ENCODE measurements at regions not wholly inside any gene's neighbourhood (a gene's known extent, or its start where the extent isn't known, plus 50 kb on each side); places are given as distances from the start of the nearest gene placed in this dataset.

DNA sequence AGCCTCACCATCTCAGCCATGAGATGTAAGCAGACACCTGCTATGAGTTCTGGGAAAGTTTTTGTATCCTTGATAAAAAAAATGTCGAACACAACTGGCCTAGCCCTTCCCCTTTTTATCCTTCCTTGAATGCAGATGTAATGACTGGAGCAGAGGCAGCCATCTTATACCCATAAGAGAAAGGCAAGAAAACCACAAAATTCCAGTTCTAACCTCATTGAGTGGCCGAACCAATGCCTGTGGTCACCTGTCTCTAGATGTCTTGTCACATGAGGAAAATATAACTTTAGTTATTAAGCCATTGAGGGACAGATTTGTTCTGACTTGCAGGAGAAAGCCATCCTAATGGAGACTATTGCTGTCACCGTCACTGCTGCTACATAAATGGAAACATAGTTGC lies 80.4 kb upstream of the SLC6A6 start:
- no peak overlapping the region for H3K4me3 ChIP-seq
- H3K27me3 ChIP-seq: peaks cover 0 to 5% (median 0%) of the 10 kb centered on the region in 4 donors
- WGBS, 2 donors: 78 to 81% methylated on average over 3 of the region's 3 CpGs
- FAIRE-seq: no peak
- H3K4me1 ChIP-seq: no peaks in the 10 kb centered on the region
- no peak overlapping the region for H3K27ac ChIP-seq
- DNase-seq: no peak
- H3K9me3 ChIP-seq: no peaks in the 10 kb centered on the region
- H3K36me3 ChIP-seq: no peaks in the 10 kb centered on the region
- no peak for ATAC-seq
- TF ChIP-seq, protein P1, sequence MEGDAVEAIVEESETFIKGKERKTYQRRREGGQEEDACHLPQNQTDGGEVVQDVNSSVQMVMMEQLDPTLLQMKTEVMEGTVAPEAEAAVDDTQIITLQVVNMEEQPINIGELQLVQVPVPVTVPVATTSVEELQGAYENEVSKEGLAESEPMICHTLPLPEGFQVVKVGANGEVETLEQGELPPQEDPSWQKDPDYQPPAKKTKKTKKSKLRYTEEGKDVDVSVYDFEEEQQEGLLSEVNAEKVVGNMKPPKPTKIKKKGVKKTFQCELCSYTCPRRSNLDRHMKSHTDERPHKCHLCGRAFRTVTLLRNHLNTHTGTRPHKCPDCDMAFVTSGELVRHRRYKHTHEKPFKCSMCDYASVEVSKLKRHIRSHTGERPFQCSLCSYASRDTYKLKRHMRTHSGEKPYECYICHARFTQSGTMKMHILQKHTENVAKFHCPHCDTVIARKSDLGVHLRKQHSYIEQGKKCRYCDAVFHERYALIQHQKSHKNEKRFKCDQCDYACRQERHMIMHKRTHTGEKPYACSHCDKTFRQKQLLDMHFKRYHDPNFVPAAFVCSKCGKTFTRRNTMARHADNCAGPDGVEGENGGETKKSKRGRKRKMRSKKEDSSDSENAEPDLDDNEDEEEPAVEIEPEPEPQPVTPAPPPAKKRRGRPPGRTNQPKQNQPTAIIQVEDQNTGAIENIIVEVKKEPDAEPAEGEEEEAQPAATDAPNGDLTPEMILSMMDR (IDR thresholded peaks at IDR 0.05): no peak
- intact Hi-C loops (cut with DNase I): no loop called here

DNA sequence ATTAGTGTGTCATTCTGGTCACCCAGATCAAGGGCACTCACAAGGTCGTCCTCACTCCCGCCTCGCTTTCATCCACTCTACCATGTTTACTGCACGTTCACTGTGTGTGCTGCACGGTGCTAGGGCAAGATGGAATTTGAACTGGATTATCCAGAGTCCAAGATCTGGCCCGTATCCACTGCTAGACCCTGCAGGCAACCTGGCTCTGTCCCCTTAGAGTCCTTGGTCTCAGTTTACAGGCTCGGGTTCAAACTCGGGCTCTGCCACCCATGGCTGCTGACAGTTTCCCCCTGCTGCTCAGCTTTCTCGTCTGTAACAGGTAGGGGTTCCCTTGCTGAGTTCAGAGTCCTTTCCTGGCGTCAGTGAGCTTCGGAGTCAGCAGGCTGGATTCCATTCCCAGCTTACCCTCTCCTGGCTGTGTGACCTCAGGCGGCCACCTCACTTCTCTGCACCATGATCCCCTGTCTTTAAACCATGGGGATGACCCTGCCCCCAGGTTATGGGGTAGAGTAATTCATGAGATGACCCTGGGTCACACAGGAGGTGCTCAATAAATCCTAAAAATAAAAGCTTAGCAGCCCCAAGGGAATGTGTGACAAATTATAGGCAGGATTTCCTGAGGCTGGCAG lies 79.6 kb upstream of the SLC6A6 start:
- intact Hi-C loops (cut with DNase I): no loop called here
- H3K27ac ChIP-seq: no peak overlapping the region
- DNase-seq: no peak

DNA sequence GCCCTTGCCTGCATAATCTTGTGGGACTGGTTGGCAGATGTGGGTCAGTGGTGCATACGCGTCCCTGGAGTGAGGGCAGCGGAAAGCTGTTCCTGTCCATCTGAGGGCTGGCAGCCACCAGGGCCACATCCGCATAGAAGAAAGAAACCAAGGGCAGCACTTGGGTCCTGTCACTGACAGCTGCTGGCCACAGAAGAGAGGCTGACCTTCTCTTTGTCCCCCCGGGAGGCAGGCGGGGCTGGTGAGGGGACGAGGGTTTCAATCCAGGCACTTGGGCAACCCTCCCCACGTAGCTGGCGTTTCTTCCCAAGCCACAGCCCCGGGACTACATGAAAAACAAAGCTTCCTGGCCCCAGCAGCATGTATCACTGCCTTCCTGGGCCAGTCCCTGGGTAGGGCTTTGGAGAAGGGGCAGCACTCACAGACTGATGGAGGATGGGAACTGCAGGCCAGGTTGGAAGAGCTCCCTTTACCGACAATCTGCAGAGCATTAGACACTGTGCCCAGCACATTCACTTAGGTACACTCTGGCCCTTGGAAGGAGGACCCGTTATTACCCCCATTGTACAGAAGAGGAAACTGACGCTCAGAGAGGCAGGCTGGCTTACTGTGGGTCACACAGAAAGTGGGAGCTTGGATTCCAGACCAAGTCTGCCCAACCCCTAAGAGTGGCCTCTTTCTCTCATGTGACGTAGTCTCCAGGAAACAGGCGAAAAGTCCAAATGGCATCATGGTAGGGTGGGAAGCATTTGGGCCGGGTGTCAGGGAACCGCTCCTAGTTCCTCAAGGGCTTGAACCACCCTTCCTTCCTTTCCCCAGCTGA lies 78.8 kb upstream of the SLC6A6 start:
- no peaks in the 10 kb centered on the region for H3K36me3 ChIP-seq
- TF ChIP-seq, protein P1 (IDR thresholded peaks at IDR 0.05): no peak
- FAIRE-seq (no peak), DNase-seq (no peak), ATAC-seq (no peak)
- no peaks in the 10 kb centered on the region for H3K9me3 ChIP-seq
- H3K4me3 ChIP-seq: no peak overlapping the region
- 75 to 84% methylated on average over 17 of the region's 17 CpGs for WGBS, 2 donors
- intact Hi-C loops (cut with DNase I): no loop called here
- H3K27ac ChIP-seq: no peak overlapping the region
- H3K27me3 ChIP-seq: no peaks in the 10 kb centered on the region
- H3K4me1 ChIP-seq: no peaks in the 10 kb centered on the region

More for the DNA sequence above, 79.6 kb upstream of the SLC6A6 start:
- Histone ChIP-seq H3K4me1 (no peaks in the 10 kb centered on the region), H3K9me3 (no peaks in the 10 kb centered on the region), H3K36me3 (no peaks in the 10 kb centered on the region), H3K27me3 (no peaks in the 10 kb centered on the region), H3K4me3 (no peak overlapping the region)
- TF ChIP-seq, protein P1 (IDR thresholded peaks at IDR 0.05): no peak
- 60 to 61% methylated on average over 12 of the region's 12 CpGs for WGBS, 2 donors
- FAIRE-seq (no peak), ATAC-seq (no peak)

DNA sequence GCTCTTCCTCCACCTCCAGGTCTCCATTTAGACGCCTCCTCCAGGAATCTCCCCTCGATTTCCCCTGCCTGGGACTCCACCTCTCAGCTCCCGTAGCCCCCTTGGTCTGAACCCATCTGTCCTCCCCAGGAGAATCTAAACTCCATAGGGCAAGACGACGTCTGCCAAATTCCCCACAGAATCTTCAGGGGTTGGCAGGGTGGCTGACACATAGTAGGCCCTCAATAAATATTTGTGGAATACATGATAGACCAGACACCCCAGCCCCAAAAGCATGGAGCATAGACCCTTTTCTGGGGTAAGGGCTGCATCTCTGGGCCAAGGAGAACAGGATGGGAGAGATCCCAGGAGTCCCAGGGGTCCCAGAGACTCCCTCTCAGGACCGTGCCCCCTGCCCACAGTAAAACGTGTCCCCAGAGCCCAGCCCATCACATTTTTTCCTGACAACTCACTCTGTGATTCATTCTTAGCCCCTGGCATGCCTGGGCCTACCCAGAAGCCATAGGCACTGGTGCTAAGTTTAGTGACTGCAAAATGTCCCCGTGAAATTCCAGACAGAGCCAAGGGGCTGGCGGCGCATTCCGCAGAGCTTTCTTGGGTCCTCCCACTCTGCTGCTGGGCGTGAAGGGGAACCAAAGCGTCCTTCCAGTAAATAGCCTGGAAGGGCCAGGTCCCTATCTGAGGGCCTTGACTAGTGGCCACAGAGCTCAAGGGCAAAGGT lies 78.0 kb upstream of the SLC6A6 start:
- WGBS, 2 donors: 70 to 76% methylated on average over 13 of the region's 13 CpGs
- intact Hi-C loops (cut with DNase I): no loop called here
- FAIRE-seq: no peak
- Histone ChIP-seq H3K27me3 (no peaks in the 10 kb centered on the region), H3K36me3 (no peaks in the 10 kb centered on the region), H3K27ac (no peak overlapping the region), H3K9me3 (no peaks in the 10 kb centered on the region), H3K4me3 (no peak overlapping the region), H3K4me1 (no peaks in the 10 kb centered on the region)
- TF ChIP-seq, protein P1 (IDR thresholded peaks at IDR 0.05): no peak
- no peak for DNase-seq
- no peak for ATAC-seq

Measured in pancreas (tissue), 10 donors.